Effector CD4-positive, alpha-beta T cell (primary cell): ENCODE measurements at regions not wholly inside any gene's neighbourhood (a gene's known extent, or its start where the extent isn't known, plus 50 kb on each side); places are given as distances from the start of the nearest gene placed in this dataset.
"Not testable (repeated sequence)": the region's sequence is repeated elsewhere in the genome, so short reads cannot be mapped to it uniquely, and the experiment has no call there.

Experiments
- DNase-seq: peaks from one replicate; pipeline ENCODE4 v3.0.0-alpha.2; 2020

DNA sequence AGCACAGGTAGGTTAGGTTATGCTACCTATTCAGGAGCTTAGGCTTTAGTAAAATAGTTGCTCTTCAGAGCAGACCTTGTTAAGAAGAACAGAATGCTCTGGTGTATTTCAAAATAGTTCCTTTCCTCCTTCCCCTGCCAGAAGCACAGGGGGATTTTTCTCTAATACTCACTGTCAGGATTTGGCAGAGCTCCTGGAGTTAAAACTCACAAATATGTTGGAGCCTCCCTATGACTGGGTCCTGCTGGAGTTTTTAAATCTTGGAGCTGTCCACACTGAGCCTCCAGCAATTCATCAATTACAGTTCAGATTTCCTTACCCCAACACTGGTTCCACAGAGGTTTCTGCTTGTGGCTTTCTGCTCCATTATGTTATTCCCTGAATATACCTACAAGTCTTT is 1233.8 kb upstream of the WWC1 start:
- DNase-seq, result no peak

GRCh38 chr5:167061695-167062094 is 1229.8 kb upstream of the WWC1 start:
- DNase-seq, result no peak

- no peak for DNase-seq
These were observed 1228.3 kb upstream of the WWC1 start for GRCh38 chr5:167063116-167063515.

DNA sequence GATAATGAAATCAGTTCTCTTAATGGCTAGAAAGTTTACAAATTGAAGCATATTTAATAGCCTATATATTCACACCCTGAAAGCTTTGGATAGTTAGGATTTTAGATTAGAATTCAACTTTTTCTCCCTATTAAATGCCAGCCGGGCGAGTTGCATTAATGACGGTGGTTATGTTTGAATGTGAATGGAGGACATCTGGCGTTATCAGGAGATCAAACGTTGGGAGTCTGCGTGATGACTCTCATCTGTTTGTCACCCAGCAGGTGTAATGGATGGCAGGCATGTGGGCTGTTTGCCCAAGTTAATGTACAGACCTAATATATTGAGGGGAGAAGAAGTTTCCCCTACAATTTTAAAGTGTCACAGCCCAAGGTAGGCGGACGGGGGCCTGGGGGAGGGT is 1227.7 kb upstream of the WWC1 start:
- no peak for DNase-seq

DNA sequence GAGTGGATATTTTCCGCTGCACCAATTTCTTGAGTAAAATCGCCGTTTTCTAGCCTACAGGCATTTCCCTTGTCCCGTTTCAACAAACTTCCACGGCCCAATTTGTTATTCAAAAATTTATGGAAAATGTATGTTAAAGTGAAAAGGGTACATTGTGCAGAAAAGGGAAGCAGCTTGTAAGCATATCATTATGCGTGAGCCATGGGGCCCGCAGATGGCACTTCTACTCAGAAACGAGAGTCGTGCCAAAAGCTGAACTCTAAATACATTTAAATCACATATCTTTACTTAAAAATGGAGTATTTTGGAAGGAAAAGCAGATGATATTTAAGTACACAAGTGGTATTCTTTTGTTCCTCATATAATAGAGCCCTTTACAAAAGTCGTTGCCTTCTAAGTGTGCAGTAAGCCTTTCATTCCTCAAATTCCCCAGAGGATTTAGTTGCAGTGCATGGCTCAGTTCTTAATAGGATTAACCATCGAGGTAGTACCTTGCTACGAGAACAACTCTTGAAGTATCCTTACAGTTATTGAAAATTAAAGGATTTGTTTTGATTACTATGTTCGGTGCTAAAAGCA is 1227.2 kb upstream of the WWC1 start:
- no peak for DNase-seq

GRCh38 chr5:167065794-167066193 is 1225.7 kb upstream of the WWC1 start:
- no peak for DNase-seq

DNA sequence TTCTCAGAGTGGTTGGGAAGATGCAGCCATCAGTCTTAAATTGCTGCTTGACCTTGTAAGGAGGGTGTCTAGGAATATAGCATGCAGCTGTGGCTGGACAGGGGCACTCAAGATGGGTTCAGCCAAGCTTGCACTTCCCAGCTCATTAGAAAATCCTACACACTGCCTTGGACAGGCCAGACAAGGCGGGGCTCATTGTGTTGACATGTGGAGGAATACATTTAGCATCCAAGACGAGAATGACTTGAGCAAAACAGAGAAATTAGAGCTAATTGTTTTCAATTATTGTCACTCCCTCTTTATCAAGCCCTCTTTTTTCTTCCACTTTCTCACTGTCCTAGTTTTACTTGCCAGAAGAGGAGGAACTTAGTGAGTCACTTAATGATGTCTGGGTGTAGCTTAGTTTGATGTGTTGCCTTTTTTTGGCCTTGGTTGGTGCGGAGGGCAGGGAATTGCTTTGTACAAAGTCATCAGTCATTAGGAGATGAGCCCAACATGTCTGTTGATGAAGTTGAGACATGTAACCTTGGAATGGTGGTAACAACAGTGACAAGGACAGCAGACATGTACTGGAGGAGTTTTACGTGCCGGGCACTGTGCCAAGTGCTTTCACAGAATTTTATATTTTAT is 1219.3 kb upstream of the WWC1 start:
- DNase-seq, result no peak

GRCh38 chr5:167081561-167081960 is 1209.9 kb upstream of the WWC1 start:
- DNase-seq, result no peak

GRCh38 chr5:167096816-167097215 is 1194.6 kb upstream of the WWC1 start:
- DNase-seq, result no peak

GRCh38 chr5:167104351-167104750 is 1187.1 kb upstream of the WWC1 start:
- no peak for DNase-seq

- no peak for DNase-seq
These were observed 1185.5 kb upstream of the WWC1 start for GRCh38 chr5:167105941-167106340.

DNA sequence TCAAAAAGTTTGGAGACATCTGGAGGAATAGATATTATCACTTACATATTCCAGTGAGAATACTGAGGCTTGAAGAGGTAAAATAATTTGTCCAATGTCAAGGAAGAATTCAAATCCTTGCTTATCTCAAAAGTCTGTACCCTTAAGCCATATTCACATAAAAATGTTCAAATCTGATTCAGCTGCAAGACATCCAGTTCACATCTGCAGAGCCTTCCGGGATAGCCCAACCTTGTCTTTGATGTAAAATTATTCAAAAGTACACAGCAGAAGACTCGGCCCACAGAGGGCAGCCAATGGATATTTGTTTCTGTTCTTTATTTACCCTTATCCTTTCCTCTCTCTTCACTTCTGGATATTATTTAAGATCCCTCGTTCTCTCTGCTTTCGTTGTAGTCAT is 1183.8 kb upstream of the WWC1 start:
- no peak for DNase-seq

DNA sequence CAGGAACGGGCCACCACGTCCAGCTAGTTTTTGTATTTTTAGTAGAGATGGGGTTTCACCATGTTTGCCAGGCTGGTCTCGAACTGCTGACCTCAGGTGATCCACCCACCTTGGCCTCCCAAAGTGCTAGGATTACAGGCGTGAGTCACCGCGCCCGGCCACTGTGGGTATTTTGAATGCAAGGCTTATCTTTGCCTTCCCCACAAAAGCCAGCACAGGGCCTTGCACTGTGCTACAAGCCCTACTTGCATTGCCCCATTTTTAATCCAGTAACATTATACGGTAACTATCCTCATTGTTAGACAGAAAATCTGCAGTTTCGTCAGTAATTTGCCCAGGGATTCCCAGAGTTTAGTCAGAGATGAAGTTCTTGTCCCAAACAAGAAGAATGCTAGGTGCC is 1183.2 kb upstream of the WWC1 start:
- DNase-seq, result not testable (repeated sequence)

- no peak for DNase-seq
These were observed 1178.9 kb upstream of the WWC1 start for GRCh38 chr5:167112556-167112955.

DNA sequence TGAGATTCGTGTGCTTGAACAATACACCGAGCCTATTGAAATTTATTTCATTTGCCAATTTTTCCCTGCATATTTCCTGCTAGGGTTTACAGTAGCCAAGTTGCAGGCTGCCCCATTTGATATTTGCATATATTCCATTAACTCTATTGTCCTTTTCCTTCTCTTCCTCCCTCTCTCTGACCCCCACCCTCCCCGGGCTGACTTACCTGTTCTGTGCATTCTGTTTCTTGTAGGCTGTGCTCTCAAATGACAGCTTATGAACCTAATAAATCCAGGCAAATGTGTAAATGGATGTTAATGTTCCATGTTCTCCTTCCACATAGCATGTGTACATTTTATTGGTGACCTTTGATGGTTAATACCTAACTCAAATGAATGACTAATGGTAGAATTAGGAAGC is 1169.2 kb upstream of the WWC1 start:
- DNase-seq, result no peak

- DNase-seq, result no peak
These were observed 1168.3 kb upstream of the WWC1 start for GRCh38 chr5:167123126-167123525.

GRCh38 chr5:167128581-167128980 is 1162.9 kb upstream of the WWC1 start:
- DNase-seq, result no peak

GRCh38 chr5:167140548-167141291 is 1150.7 kb upstream of the WWC1 start:
- no peak for DNase-seq

DNA sequence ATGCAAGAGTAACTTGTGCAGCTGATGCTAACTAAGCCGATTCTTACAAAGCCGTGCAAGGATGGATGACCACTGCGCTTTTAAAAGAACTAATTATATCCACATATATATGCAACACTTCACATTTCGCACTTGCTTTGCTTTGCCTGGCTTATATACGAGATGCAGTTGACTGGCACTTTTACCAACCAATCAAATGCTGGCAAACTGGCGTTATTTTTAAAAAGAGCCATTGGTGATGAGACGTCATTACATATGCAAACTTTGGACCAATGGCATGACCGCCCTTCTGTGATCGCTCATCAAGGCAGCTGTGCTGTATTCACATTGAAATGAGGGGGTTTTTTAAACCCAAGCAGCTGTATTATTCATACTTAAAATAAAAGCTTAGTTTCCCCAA is 1147.7 kb upstream of the WWC1 start:
- DNase-seq, result no peak

DNA sequence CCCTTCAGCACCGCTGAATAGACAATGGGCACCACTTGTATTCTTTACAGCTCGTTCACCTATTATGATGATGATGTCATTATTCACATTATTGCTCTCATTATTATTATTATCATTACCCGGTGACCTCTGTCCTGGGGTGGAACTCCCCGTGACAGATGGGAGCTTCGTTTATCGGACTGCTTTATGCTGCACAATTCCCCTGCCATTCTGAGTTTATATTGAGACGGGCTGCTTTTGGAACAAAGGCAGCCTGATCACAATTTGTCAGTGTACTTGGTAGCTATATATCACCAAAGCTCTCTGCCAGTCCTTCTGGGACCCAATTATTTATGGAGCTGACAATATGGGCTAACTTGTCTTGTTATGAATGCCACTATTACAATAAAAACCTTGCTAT is 1145.6 kb upstream of the WWC1 start:
- DNase-seq, result no peak

- no peak for DNase-seq
These were observed 1143.6 kb upstream of the WWC1 start for GRCh38 chr5:167147879-167148278.

- DNase-seq, result no peak
These were observed 1140.8 kb upstream of the WWC1 start for GRCh38 chr5:167150661-167151060.

- no peak for DNase-seq
These were observed 1138.9 kb upstream of the WWC1 start for GRCh38 chr5:167152561-167152960.

GRCh38 chr5:167155387-167156005 is 1135.9 kb upstream of the WWC1 start:
- no peak for DNase-seq
